Ovary (tissue), 3 donors: ENCODE measurements at regions not wholly inside any gene's neighbourhood (a gene's known extent, or its start where the extent isn't known, plus 50 kb on each side); places are given as distances from the start of the nearest gene placed in this dataset.

Source experiments
- EP300 ChIP-seq: sonication (generic); formaldehyde crosslinking; IDR thresholded peaks from one replicate; pipeline ENCODE4 v1.6.1; 2017; ENCODE audit warnings: antibody characterized with exemption
- TF ChIP-seq, protein P1 (sequence below), 3 donors: fragments of 450-650 bp in 2 of 3; fragments of 200-600 bp in 1 of 3; IDR thresholded peaks; one replicate each; pipeline versions ENCODE4 v1.5.1 to v1.8.0; 2016 to 2022; ENCODE audit warnings: antibody characterized with exemption in 3 of 3, mild to moderate bottlenecking in 1 of 3
- donor health status: DM: no; HTN: no; CAD: no.

DNA sequence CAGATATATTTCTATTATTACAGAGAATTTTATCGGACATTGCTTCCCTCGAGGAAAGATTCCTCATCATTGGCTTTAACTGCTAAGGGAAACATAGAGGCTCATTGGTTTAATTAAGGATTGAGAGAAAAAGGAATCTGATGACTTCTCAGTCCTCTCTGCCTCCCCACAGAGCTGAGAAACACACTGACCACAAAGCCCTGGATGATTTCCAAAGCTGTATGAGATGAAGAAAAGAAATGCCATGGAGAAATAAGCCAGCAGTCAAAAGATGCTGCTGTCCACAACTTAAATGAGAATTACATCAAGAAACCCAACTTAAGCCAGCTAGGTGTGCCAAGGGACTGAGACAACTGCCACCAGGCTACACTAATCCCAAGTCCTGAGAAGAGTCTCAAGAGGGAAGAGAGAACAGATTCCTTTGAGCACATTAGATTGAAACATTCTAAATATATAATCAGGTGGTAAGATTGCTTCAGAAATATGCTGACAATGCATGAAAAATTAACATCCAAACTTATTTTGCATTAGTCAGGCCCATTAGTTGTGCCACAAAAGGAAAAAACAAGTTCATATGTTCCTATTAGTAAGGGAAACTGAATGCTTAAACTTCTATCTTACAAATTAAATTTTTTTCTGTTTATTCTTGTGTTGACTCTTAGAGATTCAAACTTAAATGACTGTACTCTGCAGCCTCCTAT lies 308.1 kb upstream of the CYRIA start:
- TF ChIP-seq EP300, result no peak
- TF ChIP-seq, protein P1, sequence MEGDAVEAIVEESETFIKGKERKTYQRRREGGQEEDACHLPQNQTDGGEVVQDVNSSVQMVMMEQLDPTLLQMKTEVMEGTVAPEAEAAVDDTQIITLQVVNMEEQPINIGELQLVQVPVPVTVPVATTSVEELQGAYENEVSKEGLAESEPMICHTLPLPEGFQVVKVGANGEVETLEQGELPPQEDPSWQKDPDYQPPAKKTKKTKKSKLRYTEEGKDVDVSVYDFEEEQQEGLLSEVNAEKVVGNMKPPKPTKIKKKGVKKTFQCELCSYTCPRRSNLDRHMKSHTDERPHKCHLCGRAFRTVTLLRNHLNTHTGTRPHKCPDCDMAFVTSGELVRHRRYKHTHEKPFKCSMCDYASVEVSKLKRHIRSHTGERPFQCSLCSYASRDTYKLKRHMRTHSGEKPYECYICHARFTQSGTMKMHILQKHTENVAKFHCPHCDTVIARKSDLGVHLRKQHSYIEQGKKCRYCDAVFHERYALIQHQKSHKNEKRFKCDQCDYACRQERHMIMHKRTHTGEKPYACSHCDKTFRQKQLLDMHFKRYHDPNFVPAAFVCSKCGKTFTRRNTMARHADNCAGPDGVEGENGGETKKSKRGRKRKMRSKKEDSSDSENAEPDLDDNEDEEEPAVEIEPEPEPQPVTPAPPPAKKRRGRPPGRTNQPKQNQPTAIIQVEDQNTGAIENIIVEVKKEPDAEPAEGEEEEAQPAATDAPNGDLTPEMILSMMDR (IDR thresholded peaks at IDR 0.05), result no peak
